GM21723 (cell line): ENCODE measurements at regions not wholly inside any gene's neighbourhood (a gene's known extent, or its start where the extent isn't known, plus 50 kb on each side); places are given as distances from the start of the nearest gene placed in this dataset.

Source experiments
- ATAC-seq: cut with Tn5 transposase; IDR thresholded peaks from one replicate; pipeline ENCODE4 v1.9.1; 2021; ENCODE audit warnings: mild to moderate bottlenecking, moderate library complexity; ENCODE audit not compliant: unreplicated experiment

DNA sequence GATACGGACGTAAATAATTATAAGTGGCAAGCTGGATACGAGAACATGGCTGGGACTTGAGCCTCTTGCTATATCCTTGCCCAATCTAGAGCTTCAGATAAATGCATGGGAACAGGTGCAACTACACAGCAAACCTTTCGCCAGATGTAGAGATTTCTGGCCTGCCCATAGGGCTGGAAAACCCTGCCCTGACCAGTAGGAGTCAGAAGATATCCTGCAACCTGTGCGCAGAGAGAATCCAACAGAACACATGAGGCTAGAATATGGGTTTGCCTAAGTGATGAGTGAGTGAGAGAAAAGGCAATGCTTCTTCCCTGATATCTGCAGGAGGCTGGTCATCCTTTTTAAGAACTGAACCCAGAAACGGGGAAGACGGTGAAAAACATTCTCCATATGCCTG lies 805.3 kb upstream of the TENM3 start:
- ATAC-seq = no peak

DNA sequence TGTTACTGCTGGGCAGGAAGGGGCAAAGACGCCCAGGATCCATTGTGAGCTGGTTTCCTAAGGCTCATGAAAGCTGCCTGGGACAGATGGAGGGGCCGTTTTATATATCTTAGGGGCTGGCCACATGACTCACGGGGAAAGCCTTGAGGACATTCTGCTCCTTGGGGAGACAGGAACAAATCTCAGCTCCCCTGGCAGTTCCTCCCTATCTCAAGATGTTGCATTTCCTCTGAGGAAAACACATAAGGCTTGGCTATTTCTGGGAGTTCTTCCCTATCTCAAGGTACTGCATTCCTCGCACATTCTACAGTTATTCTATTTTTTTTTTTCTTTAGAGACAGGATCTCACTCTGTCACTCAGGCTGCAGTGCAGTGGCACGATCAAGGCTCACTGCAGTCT lies 804.6 kb upstream of the TENM3 start:
- no peak for ATAC-seq

DNA sequence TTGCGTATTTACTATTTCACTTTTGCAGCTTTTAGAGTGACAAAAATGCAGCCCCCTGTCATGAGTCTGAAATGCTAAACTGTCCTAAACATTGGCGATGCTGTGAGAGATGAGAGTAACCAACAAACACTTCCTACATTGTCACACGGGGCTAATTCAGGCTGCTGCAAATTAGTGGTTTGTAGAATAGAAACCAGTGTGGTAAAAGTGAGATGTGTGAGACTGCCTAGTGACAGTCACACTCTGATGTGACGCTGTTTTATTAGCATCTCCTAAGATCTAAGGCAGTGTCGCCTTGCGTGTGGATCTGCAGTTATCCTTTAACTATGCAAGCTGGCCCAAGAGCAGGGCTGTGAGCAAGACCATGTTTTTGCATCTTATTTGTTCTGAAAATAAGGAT lies 800.2 kb upstream of the TENM3 start:
- no peak for ATAC-seq

- no peak for ATAC-seq
Observed at GRCh38 chr4:181465826-181466225, 777.4 kb upstream of the TENM3 start.

DNA sequence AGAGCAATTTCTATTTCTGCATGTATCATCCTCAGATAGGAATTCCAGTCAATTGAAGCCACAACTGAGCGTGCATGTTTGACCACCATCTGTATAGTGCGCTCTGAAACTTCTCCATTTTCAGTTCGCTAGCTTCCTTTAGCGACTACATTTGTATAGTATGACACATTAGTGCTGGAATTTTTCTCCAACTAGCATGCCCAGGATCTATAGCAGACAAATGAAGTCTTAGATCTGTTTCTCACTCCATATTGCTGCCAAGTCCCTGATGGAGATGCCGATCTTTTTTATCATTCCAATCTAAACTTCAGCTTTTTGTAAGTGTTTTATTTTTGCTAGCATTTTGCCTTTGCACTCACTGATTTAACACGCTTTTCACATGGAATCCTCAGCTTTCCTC lies 774.8 kb upstream of the TENM3 start:
- no peak for ATAC-seq

- ATAC-seq = no peak
Observed at GRCh38 chr4:181470306-181470705, 772.9 kb upstream of the TENM3 start.

- ATAC-seq = no peak
Observed at GRCh38 chr4:181475359-181475758, 767.8 kb upstream of the TENM3 start.

DNA sequence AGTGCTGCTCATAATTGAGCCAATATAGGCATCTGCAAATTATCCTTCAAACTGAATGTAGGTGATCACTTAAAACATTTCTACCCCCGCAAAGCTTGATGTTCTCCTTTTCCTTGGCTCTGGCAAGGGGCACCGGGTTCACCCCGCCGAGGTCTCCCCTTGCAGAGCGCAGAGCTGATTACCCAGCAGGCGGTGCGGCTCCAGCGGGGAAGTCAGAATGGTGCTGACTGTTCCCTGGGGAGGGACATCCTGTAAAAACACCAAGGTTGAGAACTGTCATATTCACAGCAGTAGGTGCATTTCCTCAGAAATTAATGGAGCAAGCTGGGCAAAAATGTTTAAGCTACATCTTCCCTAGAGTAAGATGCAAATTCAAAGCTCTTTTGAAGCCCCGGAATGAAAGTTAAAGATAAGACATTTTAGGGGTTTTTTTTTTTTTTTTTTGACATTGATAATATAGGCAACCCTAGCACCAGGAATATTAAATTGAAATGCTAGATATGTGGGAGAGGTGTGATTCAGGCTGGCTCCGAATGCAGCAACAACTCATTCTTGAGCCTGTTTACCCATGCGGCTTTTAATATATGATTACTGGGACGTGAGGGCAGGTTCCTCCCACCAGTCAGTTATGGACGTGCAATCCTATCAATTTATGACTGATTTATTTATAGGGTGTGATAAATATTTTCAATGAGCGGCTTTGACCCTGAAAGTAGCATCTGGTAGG lies 767.3 kb upstream of the TENM3 start:
- ATAC-seq = no peak

- ATAC-seq = no peak
Observed at GRCh38 chr4:181476508-181476890, 766.7 kb upstream of the TENM3 start.

- no peak for ATAC-seq
Observed at GRCh38 chr4:181477591-181477990, 765.6 kb upstream of the TENM3 start.

DNA sequence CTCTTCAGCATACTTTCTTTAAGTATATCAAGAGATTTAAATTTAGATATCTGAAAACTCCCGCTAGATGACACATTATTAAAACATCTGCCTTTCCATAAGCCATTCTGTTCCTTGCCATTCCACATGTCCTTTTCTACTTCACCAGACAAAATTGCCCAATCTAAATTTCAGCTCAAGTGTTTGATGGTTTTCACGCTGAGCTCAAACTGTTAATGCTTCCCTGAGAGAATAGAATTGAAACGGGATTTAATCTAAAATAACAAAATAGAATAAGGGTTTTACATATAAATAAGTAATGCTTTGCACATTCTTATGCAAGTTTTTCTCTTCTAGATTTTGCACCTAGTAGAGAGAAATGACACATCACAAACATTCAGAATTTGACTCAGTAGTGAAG lies 764.5 kb upstream of the TENM3 start:
- ATAC-seq = no peak

- no peak for ATAC-seq
Observed at GRCh38 chr4:181479141-181479540, 764.1 kb upstream of the TENM3 start.

GRCh38 chr4:181484396-181484795 lies 758.8 kb upstream of the TENM3 start:
- ATAC-seq = no peak

- no peak for ATAC-seq
Observed at GRCh38 chr4:181488926-181489325, 754.3 kb upstream of the TENM3 start.

- no peak for ATAC-seq
Observed at GRCh38 chr4:181498148-181498547, 745.1 kb upstream of the TENM3 start.

DNA sequence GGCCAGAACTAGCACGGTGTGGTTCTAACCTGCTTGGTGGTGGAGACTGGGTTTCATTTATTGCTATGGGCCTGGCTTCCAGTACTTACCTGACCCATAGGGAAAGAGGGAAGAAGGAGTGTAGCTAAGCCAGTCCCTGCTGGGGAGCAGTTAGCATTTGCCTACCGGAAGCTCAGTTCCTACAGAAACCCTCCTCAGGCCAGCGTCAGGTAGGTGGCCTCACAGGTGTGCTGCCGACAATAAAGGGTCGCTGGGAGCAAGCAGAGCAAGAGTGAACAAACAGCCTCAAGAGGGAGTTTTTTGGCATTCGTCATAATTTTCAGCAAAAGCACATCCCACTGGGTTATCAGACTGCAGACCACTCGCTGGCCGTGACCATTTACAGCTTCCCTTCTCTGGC lies 740.6 kb upstream of the TENM3 start:
- no peak for ATAC-seq

DNA sequence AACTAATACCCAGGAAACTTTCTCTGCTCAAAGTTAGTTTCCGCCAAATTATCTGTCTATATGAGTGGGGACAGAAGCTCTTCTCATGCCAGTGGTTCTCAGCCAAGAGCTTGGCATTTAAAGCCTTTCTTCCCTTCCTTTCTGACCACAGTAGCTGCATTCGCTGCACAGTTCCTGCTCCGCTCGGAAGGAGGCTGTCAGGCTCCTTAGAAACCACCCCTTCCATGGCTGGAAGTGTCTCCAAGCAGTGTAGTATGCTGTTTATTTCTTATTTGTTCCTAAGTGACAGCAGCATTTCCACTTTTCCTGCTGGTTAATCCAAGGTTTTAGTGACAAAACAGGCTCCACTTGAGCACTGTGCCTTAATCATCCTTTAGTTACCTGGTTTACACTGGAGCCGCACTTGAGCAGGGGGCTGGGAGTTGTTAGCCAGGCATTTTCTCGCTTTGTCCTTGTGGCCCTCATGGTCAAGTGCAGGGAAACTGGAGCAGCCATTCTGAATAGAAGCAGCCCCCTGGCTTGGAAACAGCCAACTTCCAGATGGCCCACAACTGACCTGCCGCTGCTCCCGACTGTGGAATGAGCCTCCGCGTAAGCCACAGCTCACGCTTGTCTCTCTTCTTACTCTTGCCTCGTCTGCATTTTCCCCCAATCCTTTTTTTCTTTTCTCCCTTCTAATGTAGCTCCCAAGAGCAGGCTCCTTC lies 739.4 kb upstream of the TENM3 start:
- ATAC-seq = no peak

- no peak for ATAC-seq
Observed at GRCh38 chr4:181504924-181505323, 738.3 kb upstream of the TENM3 start.

GRCh38 chr4:181507180-181507835 lies 735.9 kb upstream of the TENM3 start:
- ATAC-seq = no peak

GRCh38 chr4:181507938-181508337 lies 735.3 kb upstream of the TENM3 start:
- ATAC-seq = no peak

GRCh38 chr4:181508601-181509000 lies 734.6 kb upstream of the TENM3 start:
- no peak for ATAC-seq

DNA sequence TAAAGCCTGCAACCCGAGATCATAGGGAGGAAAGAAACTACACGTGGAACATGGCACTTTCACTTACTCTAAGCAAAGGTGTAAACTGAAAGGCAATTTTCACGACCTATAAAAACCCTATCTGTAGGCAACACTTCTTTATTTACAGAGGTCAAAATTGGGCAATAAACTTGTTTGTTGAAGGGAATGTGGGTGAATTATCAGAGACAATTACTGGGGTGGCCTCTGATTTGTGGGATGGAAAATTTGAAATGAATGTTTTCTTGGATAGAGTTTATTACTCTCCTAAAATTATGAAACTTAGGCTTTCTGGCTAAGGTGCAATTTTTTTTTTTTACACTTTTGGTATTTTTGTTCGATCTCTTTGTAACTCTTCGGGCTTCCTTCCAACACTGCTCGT lies 734.1 kb upstream of the TENM3 start:
- ATAC-seq = no peak
